GM23248 (cell line): ENCODE measurements at regions not wholly inside any gene's neighbourhood (a gene's known extent, or its start where the extent isn't known, plus 50 kb on each side); places are given as distances from the start of the nearest gene placed in this dataset.

Experiments
- DNase-seq: peaks from one replicate; pipeline ENCODE4 v3.0.0-alpha.2; 2015
- H2AFZ ChIP-seq: fragments of 200-600 bp; sonication (generic); 2 replicates; pipeline ENCODE4 v1.6.1; 2016; ENCODE audit warnings: antibody characterized with exemption
- H3F3A ChIP-seq: fragments of 200-600 bp; sonication (generic); 2 replicates; pipeline ENCODE4 v1.6.1; 2016; ENCODE audit warnings: mild to moderate bottlenecking, antibody characterized with exemption, mixed run types; ENCODE audit not compliant: insufficient read depth
- H3K27ac ChIP-seq: fragments of 200-600 bp; sonication (generic); 2 replicates; pipeline ENCODE4 v1.5.1; 2016; ENCODE audit warnings: mild to moderate bottlenecking
- H3K27me3 ChIP-seq: fragments of 200-600 bp; sonication (generic); replicated peaks from 2 replicates; pipeline ENCODE4 v1.6.1; 2016; ENCODE audit warnings: mild to moderate bottlenecking; ENCODE audit not compliant: insufficient read depth
- H3K36me3 ChIP-seq: fragments of 200-600 bp; sonication (generic); 2 replicates; pipeline ENCODE4 v1.6.1; 2016; ENCODE audit warnings: low read depth, mild to moderate bottlenecking
- H3K4me1 ChIP-seq: fragments of 200-600 bp; sonication (generic); 2 replicates; pipeline ENCODE4 v1.6.1; 2016; ENCODE audit warnings: mild to moderate bottlenecking; ENCODE audit not compliant: insufficient read depth
- H3K4me2 ChIP-seq: fragments of 200-600 bp; sonication (generic); one replicate; pipeline ENCODE4 v1.6.1; 2016; ENCODE audit warnings: mild to moderate bottlenecking; ENCODE audit not compliant: unreplicated experiment
- H3K4me3 ChIP-seq: fragments of 200-600 bp; sonication (generic); 2 replicates; pipeline ENCODE4 v1.5.1; 2016; ENCODE audit warnings: mild to moderate bottlenecking
- H3K79me2 ChIP-seq: fragments of 200-600 bp; sonication (generic); 2 replicates; pipeline ENCODE4 v1.6.1; 2016; ENCODE audit warnings: mild to moderate bottlenecking; ENCODE audit not compliant: insufficient read depth
- H3K9ac ChIP-seq: fragments of 200-600 bp; sonication (generic); 2 replicates; pipeline ENCODE4 v1.6.1; 2016; ENCODE audit warnings: mild to moderate bottlenecking
- H3K9me2 ChIP-seq: fragments of 200-600 bp; sonication (generic); 2 replicates; pipeline ENCODE4 v1.6.1; 2016; ENCODE audit warnings: mixed run types, mild to moderate bottlenecking, moderate library complexity; ENCODE audit not compliant: insufficient read depth
- H3K9me3 ChIP-seq: fragments of 200-600 bp; sonication (generic); one replicate; pipeline ENCODE4 v1.6.1; 2017; ENCODE audit warnings: low read depth
- H4K20me1 ChIP-seq: fragments of 200-600 bp; sonication (generic); 2 replicates; pipeline ENCODE4 v1.6.0; 2016; ENCODE audit not compliant: insufficient read depth
- EZH2 ChIP-seq: fragments of 200-600 bp; sonication (generic); IDR thresholded peaks from 2 replicates; pipeline ENCODE4 v1.6.1; 2018; ENCODE audit warnings: antibody characterized with exemption, mild to moderate bottlenecking; ENCODE audit not compliant: insufficient read depth, poor library complexity, severe bottlenecking
- EZH2phosphoT487 ChIP-seq: fragments of 200-600 bp; sonication (generic); IDR thresholded peaks from 2 replicates; pipeline ENCODE4 v1.6.1; 2018; ENCODE audit warnings: antibody characterized with exemption, moderate library complexity, mild to moderate bottlenecking, low read depth; ENCODE audit not compliant: insufficient read depth
- WGBS, 2 experiments: methylation state at CpG; one replicate each; pipeline ENCODE4 v1.1.6; 2015 to 2017; ENCODE audit warnings: low lambda C conversion rate in 2 of 2, low coverage in 1 of 2; ENCODE audit errors: missing lambda C conversion rate in 2 of 2; 5-methylcytosine and 5-hydroxymethylcytosine counted together
- in situ Hi-C: fragments of 300-500 bp; cut with MboI; formaldehyde crosslinking; loops from 2 replicates; pipeline ENCODE4 v1.15.0; 2020

DNA sequence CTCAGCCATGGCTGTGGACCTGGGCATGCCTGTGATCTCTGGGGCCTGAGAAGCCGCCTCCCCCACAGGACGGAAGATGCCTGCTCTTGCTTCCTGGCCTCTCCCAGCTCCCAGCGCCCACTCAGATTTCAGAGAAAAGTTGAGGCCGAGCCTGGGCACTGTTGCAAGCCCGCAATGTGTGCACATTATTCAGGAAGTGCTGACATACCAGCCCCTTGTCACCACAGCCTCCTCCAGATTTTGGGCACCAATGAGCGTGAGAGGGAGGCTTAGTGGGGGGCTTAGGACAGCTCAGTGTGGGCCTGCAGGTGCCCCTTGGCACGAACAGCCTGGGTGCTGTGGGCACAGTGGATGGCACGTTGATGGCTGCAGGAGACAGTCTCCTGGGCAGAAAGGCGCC lies 1400.9 kb upstream of the ALCAM start:
- Histone ChIP-seq H3K9ac (no peak overlapping the region), H3F3A (no peaks in the 10 kb centered on the region), H3K4me3 (no peak overlapping the region), H3K36me3 (no peaks in the 10 kb centered on the region), H3K4me1 (no peaks in the 10 kb centered on the region), H2AFZ (no peak overlapping the region), H3K27ac (no peak overlapping the region), H3K79me2 (no peaks in the 10 kb centered on the region), H3K9me3 (no peaks in the 10 kb centered on the region), H4K20me1 (no peaks in the 10 kb centered on the region), H3K9me2 (no peaks in the 10 kb centered on the region), H3K4me2 (no peak overlapping the region), H3K27me3 (no peaks in the 10 kb centered on the region)
- DNase-seq, result no peak
- in situ Hi-C loops, result no loop called here
- 35 to 37% methylated on average over 9 of the region's 9 CpGs for WGBS, 2 experiments
- TF ChIP-seq EZH2phosphoT487 (no peak), EZH2 (no peak)

DNA sequence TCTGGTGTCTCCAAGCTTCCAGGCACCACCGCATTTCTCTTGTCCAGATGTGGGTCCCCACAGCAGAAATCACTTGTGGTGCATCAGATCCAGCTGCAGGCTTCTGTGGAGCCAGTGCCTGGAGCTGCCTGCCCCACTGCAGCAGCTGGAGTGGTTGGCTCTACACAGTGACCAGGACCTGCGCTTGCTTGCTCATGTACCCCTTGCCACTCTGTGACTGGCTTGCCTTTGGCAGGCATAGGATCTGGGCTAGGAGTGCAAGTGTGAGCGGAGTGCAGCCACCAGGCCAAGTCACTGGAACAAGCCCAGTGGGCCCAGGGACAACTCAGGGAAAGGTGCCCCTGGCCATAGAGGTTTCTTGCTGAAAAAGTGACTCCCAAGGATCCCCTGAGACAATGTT lies 1400.0 kb upstream of the ALCAM start:
- H2AFZ ChIP-seq, result no peak overlapping the region
- no peak overlapping the region for H3K9ac ChIP-seq
- no peak for DNase-seq
- no peak overlapping the region for H3K27ac ChIP-seq
- H3K79me2 ChIP-seq, result no peaks in the 10 kb centered on the region
- no peaks in the 10 kb centered on the region for H3K9me2 ChIP-seq
- no peak overlapping the region for H3K4me3 ChIP-seq
- H3K27me3 ChIP-seq, result no peaks in the 10 kb centered on the region
- no peak for TF ChIP-seq EZH2phosphoT487
- TF ChIP-seq EZH2, result no peak
- in situ Hi-C loops, result no loop called here
- H3K4me2 ChIP-seq, result no peak overlapping the region
- no peaks in the 10 kb centered on the region for H3K9me3 ChIP-seq
- no peaks in the 10 kb centered on the region for H4K20me1 ChIP-seq
- no peaks in the 10 kb centered on the region for H3F3A ChIP-seq
- H3K36me3 ChIP-seq, result no peaks in the 10 kb centered on the region
- H3K4me1 ChIP-seq, result no peaks in the 10 kb centered on the region
- WGBS, 2 experiments, result 36 to 43% methylated on average over 3 of the region's 3 CpGs

DNA sequence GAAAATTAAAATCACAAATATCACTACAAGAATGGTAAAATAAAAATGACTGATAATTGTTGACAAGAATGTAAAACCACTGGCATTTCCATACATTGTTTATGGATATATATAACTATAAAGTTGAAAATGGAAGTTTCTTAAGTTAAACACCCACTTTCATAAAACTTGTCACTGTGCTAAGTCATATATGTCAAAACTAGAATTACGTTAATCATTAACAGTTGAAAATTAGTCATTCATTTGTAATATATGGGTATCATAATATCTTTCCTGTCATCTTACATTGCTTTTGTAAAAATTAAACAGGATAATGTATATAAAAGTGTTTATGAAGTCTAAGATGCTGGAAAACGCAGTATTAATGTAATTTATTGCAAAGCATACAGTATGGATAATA lies 1398.6 kb upstream of the ALCAM start:
- DNase-seq, result no peak
- Histone ChIP-seq H3K4me3 (no peak overlapping the region), H2AFZ (no peak overlapping the region), H3K4me2 (no peak overlapping the region), H3K27ac (no peak overlapping the region), H3K9me3 (no peaks in the 10 kb centered on the region), H3K4me1 (no peaks in the 10 kb centered on the region), H3K27me3 (no peaks in the 10 kb centered on the region), H4K20me1 (no peaks in the 10 kb centered on the region), H3K9ac (no peak overlapping the region), H3K36me3 (no peaks in the 10 kb centered on the region), H3F3A (no peaks in the 10 kb centered on the region), H3K9me2 (no peaks in the 10 kb centered on the region), H3K79me2 (no peaks in the 10 kb centered on the region)
- in situ Hi-C loops, result no loop called here
- TF ChIP-seq EZH2 (no peak), EZH2phosphoT487 (no peak)
- WGBS, 2 experiments, result 15 to 23% methylated on average over 2 of the region's 2 CpGs

DNA sequence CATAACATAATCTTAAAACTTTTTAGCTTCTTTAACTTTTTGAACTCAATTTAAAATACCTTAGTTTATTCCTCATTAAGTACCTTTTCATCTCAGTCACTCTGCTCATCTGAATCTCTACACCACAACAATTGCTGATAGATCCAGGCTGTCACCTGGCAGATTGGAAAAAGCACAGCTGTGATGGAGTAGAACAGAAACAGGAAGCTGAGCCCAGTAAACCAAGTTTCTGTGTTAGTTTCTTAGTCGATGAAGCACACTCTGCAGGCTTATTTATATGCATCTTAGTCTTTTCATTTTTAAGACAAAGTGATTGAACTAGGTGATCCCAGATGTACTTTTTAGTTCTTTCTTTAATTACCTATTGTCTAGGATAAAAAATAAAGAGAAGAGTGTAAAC lies 1398.0 kb upstream of the ALCAM start:
- Histone ChIP-seq H3K27me3 (no peaks in the 10 kb centered on the region), H3K9ac (no peak overlapping the region), H3K27ac (no peak overlapping the region), H4K20me1 (no peaks in the 10 kb centered on the region), H3K36me3 (no peaks in the 10 kb centered on the region), H3F3A (no peaks in the 10 kb centered on the region), H3K9me2 (no peaks in the 10 kb centered on the region), H3K4me2 (no peak overlapping the region), H2AFZ (no peak overlapping the region), H3K79me2 (no peaks in the 10 kb centered on the region), H3K9me3 (no peaks in the 10 kb centered on the region), H3K4me1 (no peaks in the 10 kb centered on the region), H3K4me3 (no peak overlapping the region)
- in situ Hi-C loops, result no loop called here
- 0 to 9% methylated on average over 1 of the region's 1 CpG for WGBS, 2 experiments
- no peak for DNase-seq
- TF ChIP-seq EZH2, result no peak
- TF ChIP-seq EZH2phosphoT487, result no peak

DNA sequence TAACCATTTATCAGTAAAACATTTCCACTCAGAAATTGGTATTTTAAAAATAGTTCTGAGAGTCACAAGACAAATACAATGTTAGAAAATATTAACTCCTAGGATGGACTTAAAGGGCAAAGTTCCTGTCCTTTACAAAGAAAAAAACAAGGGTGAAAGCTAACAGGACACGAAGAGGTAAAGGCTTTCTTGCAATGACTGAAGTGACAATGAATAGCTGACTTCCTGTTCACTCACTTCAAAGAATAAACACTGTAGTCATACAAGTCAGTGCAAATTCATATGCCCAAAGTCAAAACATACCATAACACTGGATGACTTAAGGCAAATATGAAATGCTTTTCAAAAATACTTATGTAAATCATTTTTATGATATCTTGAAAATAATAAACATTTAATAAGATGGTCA lies 1389.8 kb upstream of the ALCAM start:
- Histone ChIP-seq H3K79me2 (no peaks in the 10 kb centered on the region), H3K4me2 (no peak overlapping the region), H2AFZ (no peak overlapping the region), H3K4me1 (no peaks in the 10 kb centered on the region), H3K4me3 (no peak overlapping the region), H3K27me3 (no peaks in the 10 kb centered on the region), H4K20me1 (no peaks in the 10 kb centered on the region), H3K27ac (no peak overlapping the region), H3K36me3 (no peaks in the 10 kb centered on the region), H3K9ac (no peak overlapping the region), H3F3A (no peaks in the 10 kb centered on the region), H3K9me3 (peaks cover 3% of the 10 kb centered on the region), H3K9me2 (no peaks in the 10 kb centered on the region)
- 10 to 14% methylated on average over 1 of the region's 1 CpG for WGBS, 2 experiments
- no peak for DNase-seq
- TF ChIP-seq EZH2 (no peak), EZH2phosphoT487 (no peak)
- in situ Hi-C loops, result no loop called here
